ENCODE measurements at regions not wholly inside any gene's neighbourhood (a gene's known extent, or its start where the extent isn't known, plus 50 kb on each side); places are given as distances from the start of the nearest gene placed in this dataset.

- FAIRE-seq (no peak), DNase-seq (ENCODE audit: low read depth, low spot score) (no peak), ATAC-seq (no peak)
- no peak overlapping the region for H3K27ac ChIP-seq (ENCODE audit: control insufficient read depth, insufficient read depth)
- H3K27me3 ChIP-seq (replicated peaks in 1 of 2; ENCODE audit: control insufficient read depth in 2 of 2, insufficient read depth in 2 of 2, low read length in 1 of 2): no peaks in the 10 kb centered on the region
- ChIA-PET CTCF (no interaction called here), POLR2A (no interaction called here), RAD21 (ENCODE audit: unreplicated experiment) (no interaction called here), SMC1A (ENCODE audit: uncharacterized antibody, unreplicated experiment) (no interaction called here)
- no peak overlapping the region for H3K4me2 ChIP-seq (ENCODE audit: control insufficient read depth, insufficient read depth)
- H3K36me3 ChIP-seq (ENCODE audit: control insufficient read depth in 2 of 2, insufficient read depth in 2 of 2, low read length in 1 of 2): no peaks in the 10 kb centered on the region
- WGBS (ENCODE audit: insufficient coverage, insufficient replicate concordance, low lambda C conversion rate, missing lambda C conversion rate): 0% methylated on average over 1 of the region's 1 CpG
- H3K9me3 ChIP-seq (replicated peaks; ENCODE audit: control insufficient read depth, insufficient read depth, low read length): no peaks in the 10 kb centered on the region
- H3K4me1 ChIP-seq (ENCODE audit: control insufficient read depth, insufficient read depth, low read length): no peaks in the 10 kb centered on the region
- no peak overlapping the region for H3K9ac ChIP-seq (ENCODE audit: control insufficient read depth, insufficient read depth, low read length)
- BruUV-seq (replicated peaks): no TSS peak
- H3K79me2 ChIP-seq (ENCODE audit: control insufficient read depth, insufficient read depth, low read length): no peaks in the 10 kb centered on the region
- no peak overlapping the region for H3K4me3 ChIP-seq
- TF ChIP-seq CREM (IDR thresholded peaks at IDR 0.05; ENCODE audit: low read depth) (no peak), ZBTB4 (CRISPR knock-in tag; IDR thresholded peaks at IDR 0.05) (no peak), ZBTB33 (IDR thresholded peaks at IDR 0.05) (no peak), EP300 (IDR thresholded peaks at IDR 0.05; ENCODE audit: borderline replicate concordance in 1 of 2, control insufficient read depth in 1 of 2, low read depth in 2 of 2, low read length in 2 of 2) (no peak), RB1 (IDR thresholded peaks at IDR 0.05; ENCODE audit: borderline replicate concordance) (no peak), NRF1 (conservative IDR thresholded peaks at IDR 0.05; ENCODE audit: low read depth, low read length) (no peak), E4F1 (IDR thresholded peaks at IDR 0.05; ENCODE audit: borderline replicate concordance, partially characterized antibody) (no peak), BRCA1 (IDR thresholded peaks at IDR 0.05; ENCODE audit: low read depth, low read length) (no peak), HDGF (IDR thresholded peaks at IDR 0.05) (no peak), PBX3 (IDR thresholded peaks at IDR 0.05; ENCODE audit: insufficient replicate concordance, low read depth, low read length) (no peak), POLR2AphosphoS2 (IDR thresholded peaks at IDR 0.05; ENCODE audit: low read depth, low read length) (no peak), ZNF217 (IDR thresholded peaks at IDR 0.05) (no peak), CHD4 (IDR thresholded peaks at IDR 0.05) (no peak)
- in situ Hi-C loops (cut with MboI) (no loop called here), intact Hi-C loops (cut with micrococcal nuclease; ENCODE audit: unreplicated experiment) (no loop called here)
- no peaks in the 10 kb centered on the region for H4K20me1 ChIP-seq (ENCODE audit: control insufficient read depth, insufficient read depth)
- H2AFZ ChIP-seq (ENCODE audit: control insufficient read depth, low read depth, low read length): no peak overlapping the region
Observed at GRCh38 chr1:57989877-57990276, 556.6 kb downstream of the OMA1 start.

Data from GM12878 (cell line).